ENCODE measurements at regions not wholly inside any gene's neighbourhood (a gene's known extent, or its start where the extent isn't known, plus 50 kb on each side); places are given as distances from the start of the nearest gene placed in this dataset.

GRCh38 chr11:122193457-122193856 is 77.4 kb upstream of the BLID start:
- WGBS, 2 experiments (ENCODE audit: extremely low coverage in 1 of 2, insufficient coverage in 1 of 2, insufficient read length in 1 of 2, insufficient replicate concordance in 2 of 2, low coverage in 1 of 2, low lambda C conversion rate in 2 of 2, missing lambda C conversion rate in 1 of 2) = 82% methylated on average over 1 of the region's 1 CpG; no CpG with 5 or more reads in 1 of the 2 experiments
- H2BK20ac ChIP-seq (ENCODE audit: low read length) = no peak overlapping the region
- no peaks in the 10 kb centered on the region for H3K79me1 ChIP-seq (ENCODE audit: low read depth, low read length)
- H3K4me3 ChIP-seq (ENCODE audit: extremely low read depth in 1 of 4, insufficient read depth in 2 of 4, low read depth in 3 of 4, low read length in 4 of 4) = no peak overlapping the region
- no peak overlapping the region for H3K14ac ChIP-seq (ENCODE audit: insufficient read length)
- DNase-seq (ENCODE audit: low read depth in 1 of 2, low spot score in 2 of 2) = no peak
- no peak overlapping the region for H4K91ac ChIP-seq (replicated peaks; ENCODE audit: insufficient read length, low read length)
- no peak overlapping the region for H3K27ac ChIP-seq (ENCODE audit: low read depth, low read length)
- H3K56ac ChIP-seq (replicated peaks; ENCODE audit: insufficient read length, low read depth, low read length) = no peak overlapping the region
- H3K23me2 ChIP-seq (ENCODE audit: low read depth, low read length) = no peaks in the 10 kb centered on the region
- no peaks in the 10 kb centered on the region for H4K20me1 ChIP-seq (replicated peaks in 1 of 2; ENCODE audit: control insufficient read depth in 1 of 2, insufficient read depth in 2 of 2, low read length in 2 of 2)
- no peak overlapping the region for H3K4me2 ChIP-seq (ENCODE audit: insufficient read depth in 1 of 2, low read depth in 2 of 2, low read length in 2 of 2)
- H3K23ac ChIP-seq (ENCODE audit: insufficient read length) = no peak overlapping the region
- H2AFZ ChIP-seq (ENCODE audit: low read length) = no peak overlapping the region
- H3K4ac ChIP-seq (replicated peaks; ENCODE audit: insufficient read length, low read depth, low read length) = no peak overlapping the region
- TF ChIP-seq SP1 (IDR thresholded peaks at IDR 0.05; ENCODE audit: low read depth, low read length) (no peak), EZH2 (IDR thresholded peaks at IDR 0.05; ENCODE audit: low read depth, low read length, severe bottlenecking) (no peak), KDM4A (IDR thresholded peaks at IDR 0.05; ENCODE audit: low read depth, low read length, severe bottlenecking) (no peak), SIRT6 (IDR thresholded peaks at IDR 0.05; ENCODE audit: low read length) (no peak), RBBP5 (IDR thresholded peaks at IDR 0.05; ENCODE audit: borderline replicate concordance, low read depth, low read length) (no peak), TAF7 (optimal IDR thresholded peaks at IDR 0.05; ENCODE audit: borderline replicate concordance, low read depth, low read length) (no peak), JUND (IDR thresholded peaks at IDR 0.05; ENCODE audit: low read length) (no peak), EGR1 (IDR thresholded peaks at IDR 0.05; ENCODE audit: borderline replicate concordance, low read depth, low read length) (no peak), GTF2F1 (IDR thresholded peaks at IDR 0.05; ENCODE audit: borderline replicate concordance, low read depth, low read length) (no peak), MAFK (IDR thresholded peaks at IDR 0.05; ENCODE audit: low read depth, low read length) (no peak), BCL11A (IDR thresholded peaks at IDR 0.05; ENCODE audit: low read depth in 2 of 2, low read length in 2 of 2) (no peak)
- H3K4me1 ChIP-seq (replicated peaks in 1 of 4; ENCODE audit: control insufficient read depth in 3 of 4, insufficient read depth in 4 of 4, low read length in 3 of 4) = no peaks in the 10 kb centered on the region
- H3K36me3 ChIP-seq (ENCODE audit: control insufficient read depth in 2 of 4, insufficient read depth in 4 of 4, low read length in 3 of 4) = no peaks in the 10 kb centered on the region
- H2BK15ac ChIP-seq (ENCODE audit: low read length) = no peak overlapping the region
- no peak overlapping the region for H3K9ac ChIP-seq (replicated peaks in 1 of 4; ENCODE audit: extremely low read depth in 1 of 4, low read depth in 3 of 4, low read length in 3 of 4)
- no peak for FAIRE-seq
- no peaks in the 10 kb centered on the region for H3K27me3 ChIP-seq (replicated peaks in 1 of 4; ENCODE audit: control insufficient read depth in 3 of 4, extremely low read depth in 1 of 4, insufficient read depth in 3 of 4, low read length in 3 of 4)
- ChIA-PET CTCF (ENCODE audit: partially characterized antibody) (interaction anchor here (1.7 to 2.8 kb wide), 3 partner anchors 10 to 85 kb away, joined by 4 to 17 read pairs (median 5); no protein-coding TSS in a partner anchor), POLR2A (ENCODE audit: partially characterized antibody) (interaction anchor here (0.5 kb wide), 1 partner anchor 47 kb away, joined by 3 read pairs; no protein-coding TSS in a partner anchor)
- no peak overlapping the region for H2BK120ac ChIP-seq (replicated peaks; ENCODE audit: low read depth, low read length)
- H4K8ac ChIP-seq (ENCODE audit: extremely low read depth, insufficient read depth, low read length) = no peak overlapping the region
- no peak overlapping the region for H2BK5ac ChIP-seq (ENCODE audit: low read depth, low read length)
- H4K5ac ChIP-seq (ENCODE audit: insufficient read length, low read depth, low read length) = no peak overlapping the region
- H3K79me2 ChIP-seq (ENCODE audit: control insufficient read depth in 1 of 2, insufficient read depth in 2 of 2, low read length in 2 of 2) = no peaks in the 10 kb centered on the region
- H3K9me3 ChIP-seq (ENCODE audit: insufficient read depth in 2 of 2, low read depth in 1 of 2, low read length in 1 of 2) = no peaks in the 10 kb centered on the region
- no peak overlapping the region for H2BK12ac ChIP-seq (ENCODE audit: low read depth, low read length)
- H2AK5ac ChIP-seq (ENCODE audit: low read depth, low read length) = no peak overlapping the region
- H3K18ac ChIP-seq (ENCODE audit: extremely low read depth, low read length) = no peak overlapping the region

Measured in H1 (cell line).